ENCODE measurements at regions not wholly inside any gene's neighbourhood (a gene's known extent, or its start where the extent isn't known, plus 50 kb on each side); places are given as distances from the start of the nearest gene placed in this dataset.

- TF ChIP-seq CTCF (IDR thresholded peaks at IDR 0.05; ENCODE audit: low read length), result no peak
- no peak for TF ChIP-seq EZH2phosphoT487 (IDR thresholded peaks at IDR 0.05; ENCODE audit: low read length)
- no peak for TF ChIP-seq EZH2 (optimal IDR thresholded peaks at IDR 0.05; ENCODE audit: low read depth, low read length)
Observed at GRCh38 chr21:39029900-39030884, 153.1 kb downstream of the PSMG1 start.

Measured in MM.1S (cell line).